ENCODE measurements at regions not wholly inside any gene's neighbourhood (a gene's known extent, or its start where the extent isn't known, plus 50 kb on each side); places are given as distances from the start of the nearest gene placed in this dataset.

DNA sequence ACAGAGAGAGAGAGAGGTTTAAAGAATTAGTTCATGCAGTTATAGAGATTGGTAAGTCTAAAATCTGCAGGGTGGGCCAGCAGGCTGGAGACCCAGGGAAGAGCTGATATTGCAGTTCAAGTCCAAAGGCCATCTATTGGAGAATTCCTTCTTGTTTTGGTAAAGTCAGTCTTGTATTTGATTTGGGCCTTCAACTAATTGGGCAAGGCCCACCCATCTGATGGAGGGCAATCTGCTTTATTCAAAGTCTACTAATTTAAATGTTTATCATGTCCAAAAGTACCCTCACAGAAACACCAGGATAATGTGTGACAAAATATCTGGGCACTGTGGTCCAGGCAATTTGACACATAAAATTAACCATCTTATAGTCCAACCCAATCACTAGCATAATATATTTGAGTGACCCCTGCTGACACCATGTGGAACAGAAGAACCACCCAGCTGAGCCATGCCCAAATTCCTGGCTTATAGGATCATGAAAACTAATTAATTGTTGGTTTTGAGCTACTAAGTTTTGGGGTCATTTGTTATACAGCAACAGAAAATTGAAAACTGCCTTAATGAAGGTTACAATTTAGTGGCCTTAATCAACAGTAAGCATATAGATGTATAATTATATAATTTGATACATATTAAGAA lies 109.1 kb upstream of the PLXNC1 start:
- Histone ChIP-seq H2BK120ac (ENCODE audit: low read depth, low read length, poor library complexity, severe bottlenecking) (no peak overlapping the region), H4K5ac (ENCODE audit: insufficient read length, low read depth, low read length) (no peak overlapping the region), H3K27me3 (ENCODE audit: insufficient read depth, low read length) (no peaks in the 10 kb centered on the region), H3K4ac (ENCODE audit: low read depth, low read length) (no peak overlapping the region), H3K9me3 (ENCODE audit: control insufficient read depth, low read depth, low read length) (no peaks in the 10 kb centered on the region), H2BK12ac (ENCODE audit: insufficient read length, low read depth, low read length) (no peak overlapping the region), H3K23me2 (ENCODE audit: insufficient read length, low read depth, low read length, poor library complexity, severe bottlenecking) (no peaks in the 10 kb centered on the region), H3T11ph (ENCODE audit: low read length) (no peak overlapping the region), H2BK15ac (ENCODE audit: low read depth, low read length) (no peak overlapping the region), H3K4me2 (ENCODE audit: insufficient read depth, insufficient read length, low read length) (no peak overlapping the region), H4K20me1 (ENCODE audit: control insufficient read depth, insufficient read depth, insufficient read length) (no peaks in the 10 kb centered on the region), H3K23ac (ENCODE audit: insufficient read length, low read depth, low read length) (no peak overlapping the region), H3K27ac (ENCODE audit: insufficient read length, low read depth, low read length) (no peak overlapping the region), H3K14ac (ENCODE audit: insufficient read depth, low read length) (no peak overlapping the region), H2BK20ac (ENCODE audit: low read depth, low read length, poor library complexity, severe bottlenecking) (no peak overlapping the region), H3K56ac (ENCODE audit: insufficient read length, low read depth, low read length) (no peak overlapping the region), H3K9ac (ENCODE audit: extremely low read depth, insufficient read length, low read length) (no peak overlapping the region), H2AFZ (ENCODE audit: low read length) (no peak overlapping the region), H2BK5ac (ENCODE audit: insufficient read length, low read length) (no peak overlapping the region), H3K79me2 (ENCODE audit: insufficient read depth, low read length) (no peaks in the 10 kb centered on the region), H4K8ac (replicated peaks; ENCODE audit: insufficient read length, low read depth, low read length) (no peak overlapping the region), H3K18ac (ENCODE audit: insufficient read length, low read depth, low read length) (no peak overlapping the region), H2AK5ac (ENCODE audit: insufficient read length, low read length) (no peak overlapping the region), H3K79me1 (ENCODE audit: insufficient read depth, low read depth, low read length, poor library complexity, severe bottlenecking) (no peaks in the 10 kb centered on the region), H4K91ac (ENCODE audit: insufficient read length, low read depth, low read length) (no peak overlapping the region), H3K4me1 (ENCODE audit: insufficient read depth, low read length) (no peaks in the 10 kb centered on the region; the same call in 1 of the 2 replicates)
- Mint-ChIP-seq H3K4me3 (no peak overlapping the region), H3K4me1 (peaks cover 19 to 22% of the 10 kb centered on the region in 2 experiments), H3K27ac (no peak overlapping the region), H3K36me3 (ENCODE audit: insufficient read depth in 1 of 3, low read depth in 3 of 3) (peaks cover 1 to 16% (median 6%) of the 10 kb centered on the region in 3 experiments; a peak in 5 of 7 replicates), H3K27me3 (ENCODE audit: low read depth) (peaks cover 1% of the 10 kb centered on the region; the same call in 1 of the 2 replicates), H3K9me3 (peaks cover 25 to 30% of the 10 kb centered on the region in 2 experiments)
- no peak for DNase-seq
- TF ChIP-seq, protein P1, sequence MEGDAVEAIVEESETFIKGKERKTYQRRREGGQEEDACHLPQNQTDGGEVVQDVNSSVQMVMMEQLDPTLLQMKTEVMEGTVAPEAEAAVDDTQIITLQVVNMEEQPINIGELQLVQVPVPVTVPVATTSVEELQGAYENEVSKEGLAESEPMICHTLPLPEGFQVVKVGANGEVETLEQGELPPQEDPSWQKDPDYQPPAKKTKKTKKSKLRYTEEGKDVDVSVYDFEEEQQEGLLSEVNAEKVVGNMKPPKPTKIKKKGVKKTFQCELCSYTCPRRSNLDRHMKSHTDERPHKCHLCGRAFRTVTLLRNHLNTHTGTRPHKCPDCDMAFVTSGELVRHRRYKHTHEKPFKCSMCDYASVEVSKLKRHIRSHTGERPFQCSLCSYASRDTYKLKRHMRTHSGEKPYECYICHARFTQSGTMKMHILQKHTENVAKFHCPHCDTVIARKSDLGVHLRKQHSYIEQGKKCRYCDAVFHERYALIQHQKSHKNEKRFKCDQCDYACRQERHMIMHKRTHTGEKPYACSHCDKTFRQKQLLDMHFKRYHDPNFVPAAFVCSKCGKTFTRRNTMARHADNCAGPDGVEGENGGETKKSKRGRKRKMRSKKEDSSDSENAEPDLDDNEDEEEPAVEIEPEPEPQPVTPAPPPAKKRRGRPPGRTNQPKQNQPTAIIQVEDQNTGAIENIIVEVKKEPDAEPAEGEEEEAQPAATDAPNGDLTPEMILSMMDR (conservative IDR thresholded peaks at IDR 0.05), result no peak

Measured in H9 (cell line).